ENCODE measurements at regions not wholly inside any gene's neighbourhood (a gene's known extent, or its start where the extent isn't known, plus 50 kb on each side); places are given as distances from the start of the nearest gene placed in this dataset.

- no peak overlapping the region for H3K4me3 ChIP-seq
- WGBS, 2 donors: 53 to 67% methylated on average over 7 of the region's 7 CpGs
- DNase-seq (no peak), ATAC-seq (ENCODE audit: insufficient read depth, low FRiP score) (no peak)
- peaks cover 0 to 5% (median 0%) of the 10 kb centered on the region in 5 donors for H3K4me1 ChIP-seq (ENCODE audit: control insufficient read depth in 5 of 5, insufficient read depth in 5 of 5, low read length in 5 of 5)
- H3K27ac ChIP-seq (ENCODE audit: low read depth in 1 of 2, low read length in 1 of 2): no peak overlapping the region
- peaks cover 0 to 7% (median 5%) of the 10 kb centered on the region in 3 donors for H3K27me3 ChIP-seq (ENCODE audit: control insufficient read depth in 3 of 3, insufficient read depth in 3 of 3, low read length in 2 of 3)
- TF ChIP-seq, protein P1, sequence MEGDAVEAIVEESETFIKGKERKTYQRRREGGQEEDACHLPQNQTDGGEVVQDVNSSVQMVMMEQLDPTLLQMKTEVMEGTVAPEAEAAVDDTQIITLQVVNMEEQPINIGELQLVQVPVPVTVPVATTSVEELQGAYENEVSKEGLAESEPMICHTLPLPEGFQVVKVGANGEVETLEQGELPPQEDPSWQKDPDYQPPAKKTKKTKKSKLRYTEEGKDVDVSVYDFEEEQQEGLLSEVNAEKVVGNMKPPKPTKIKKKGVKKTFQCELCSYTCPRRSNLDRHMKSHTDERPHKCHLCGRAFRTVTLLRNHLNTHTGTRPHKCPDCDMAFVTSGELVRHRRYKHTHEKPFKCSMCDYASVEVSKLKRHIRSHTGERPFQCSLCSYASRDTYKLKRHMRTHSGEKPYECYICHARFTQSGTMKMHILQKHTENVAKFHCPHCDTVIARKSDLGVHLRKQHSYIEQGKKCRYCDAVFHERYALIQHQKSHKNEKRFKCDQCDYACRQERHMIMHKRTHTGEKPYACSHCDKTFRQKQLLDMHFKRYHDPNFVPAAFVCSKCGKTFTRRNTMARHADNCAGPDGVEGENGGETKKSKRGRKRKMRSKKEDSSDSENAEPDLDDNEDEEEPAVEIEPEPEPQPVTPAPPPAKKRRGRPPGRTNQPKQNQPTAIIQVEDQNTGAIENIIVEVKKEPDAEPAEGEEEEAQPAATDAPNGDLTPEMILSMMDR (IDR thresholded peaks at IDR 0.05; ENCODE audit: control extremely low read depth, extremely low read depth): no peak
- H3K9ac ChIP-seq (ENCODE audit: insufficient read depth in 1 of 2, low read length in 2 of 2): no peak overlapping the region
- no peaks in the 10 kb centered on the region for H3K36me3 ChIP-seq (ENCODE audit: control insufficient read depth in 4 of 4, insufficient read depth in 4 of 4, low read length in 4 of 4)
- H3K9me3 ChIP-seq (ENCODE audit: control insufficient read depth in 4 of 4, insufficient read depth in 3 of 4, low read length in 3 of 4): peaks cover 0 to 3% (median 0%) of the 10 kb centered on the region in 4 donors
Observed at GRCh38 chr15:77768521-77769078, 135.9 kb upstream of the LINGO1 start.

DNA sequence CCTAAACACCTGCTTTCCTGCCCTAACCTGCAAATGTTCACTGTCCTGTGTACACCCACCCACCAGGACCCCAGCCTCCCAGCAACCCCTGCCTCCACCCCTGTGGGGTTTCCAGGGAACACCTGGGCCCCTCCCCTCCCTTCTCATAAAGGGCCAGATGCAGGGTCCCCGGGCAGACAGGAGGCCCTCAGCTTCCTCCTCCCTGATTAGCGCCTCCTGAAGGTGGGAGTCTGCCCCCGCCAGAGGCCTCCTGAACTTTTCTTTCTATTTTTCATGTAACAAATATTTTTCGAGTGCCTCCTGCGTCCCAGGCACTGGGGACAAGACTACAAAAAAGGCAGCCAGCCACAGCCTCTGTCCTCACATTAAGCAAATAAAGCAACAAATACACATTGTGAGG, 135.4 kb upstream of the LINGO1 start:
- H3K27me3 ChIP-seq (ENCODE audit: control insufficient read depth in 3 of 3, insufficient read depth in 3 of 3, low read length in 2 of 3): peaks cover 0 to 7% (median 5%) of the 10 kb centered on the region in 3 donors
- DNase-seq (no peak), ATAC-seq (ENCODE audit: insufficient read depth, low FRiP score) (no peak)
- H3K4me1 ChIP-seq (ENCODE audit: control insufficient read depth in 5 of 5, insufficient read depth in 5 of 5, low read length in 5 of 5): peaks cover 0 to 5% (median 0%) of the 10 kb centered on the region in 5 donors
- no peak overlapping the region for H3K9ac ChIP-seq (ENCODE audit: insufficient read depth in 1 of 2, low read length in 2 of 2)
- no peak overlapping the region for H3K27ac ChIP-seq (ENCODE audit: low read depth in 1 of 2, low read length in 1 of 2)
- H3K9me3 ChIP-seq (ENCODE audit: control insufficient read depth in 4 of 4, insufficient read depth in 3 of 4, low read length in 3 of 4): peaks cover 0 to 3% (median 0%) of the 10 kb centered on the region in 4 donors
- TF ChIP-seq, protein P1 (IDR thresholded peaks at IDR 0.05; ENCODE audit: control extremely low read depth, extremely low read depth): no peak
- 40 to 50% methylated on average over 5 of the region's 5 CpGs for WGBS, 2 donors
- H3K36me3 ChIP-seq (ENCODE audit: control insufficient read depth in 4 of 4, insufficient read depth in 4 of 4, low read length in 4 of 4): no peaks in the 10 kb centered on the region
- H3K4me3 ChIP-seq: no peak overlapping the region

DNA sequence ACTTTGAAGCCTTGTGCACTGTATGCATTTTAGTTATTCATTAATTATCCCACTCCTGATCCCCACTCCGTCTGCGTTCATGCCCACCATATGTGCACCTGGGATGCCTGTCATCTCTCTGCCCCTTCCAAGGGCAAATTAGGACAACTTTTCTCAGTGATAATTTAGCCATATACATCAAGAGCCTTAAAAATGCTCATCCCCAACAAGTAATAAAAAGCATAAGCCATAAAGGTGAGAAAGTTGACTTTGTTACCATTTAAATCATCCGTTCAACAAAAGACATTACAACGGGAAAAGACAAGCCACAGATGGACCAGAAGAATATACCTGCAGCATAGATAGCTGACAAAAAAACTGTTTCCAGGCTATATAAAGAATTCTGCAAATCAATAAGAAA, 131.4 kb upstream of the LINGO1 start:
- Histone ChIP-seq H3K9me3 (ENCODE audit: control insufficient read depth in 4 of 4, insufficient read depth in 3 of 4, low read length in 3 of 4) (peaks cover 0 to 6% (median 0%) of the 10 kb centered on the region in 4 donors), H3K36me3 (ENCODE audit: control insufficient read depth in 4 of 4, insufficient read depth in 4 of 4, low read length in 4 of 4) (no peaks in the 10 kb centered on the region), H3K4me1 (ENCODE audit: control insufficient read depth in 5 of 5, insufficient read depth in 5 of 5, low read length in 5 of 5) (peaks cover 0 to 5% (median 0%) of the 10 kb centered on the region in 5 donors), H3K4me3 (no peak overlapping the region), H3K9ac (ENCODE audit: insufficient read depth in 1 of 2, low read length in 2 of 2) (no peak overlapping the region), H3K27ac (ENCODE audit: low read depth in 1 of 2, low read length in 1 of 2) (no peak overlapping the region), H3K27me3 (ENCODE audit: control insufficient read depth in 3 of 3, insufficient read depth in 3 of 3, low read length in 2 of 3) (peaks cover 0 to 5% (median 5%) of the 10 kb centered on the region in 3 donors)
- TF ChIP-seq, protein P1 (IDR thresholded peaks at IDR 0.05; ENCODE audit: control extremely low read depth, extremely low read depth): no peak
- 75 to 86% methylated on average over 4 of the region's 4 CpGs for WGBS, 2 donors
- DNase-seq: no peak
- ATAC-seq (ENCODE audit: insufficient read depth, low FRiP score): no peak
